ENCODE measurements at regions not wholly inside any gene's neighbourhood (a gene's known extent, or its start where the extent isn't known, plus 50 kb on each side); places are given as distances from the start of the nearest gene placed in this dataset.

GRCh38 chr5:71886406-71886805 is 167.3 kb downstream of the CARTPT start:
- in situ Hi-C loops (cut with HindIII; ENCODE audit: low pct_unique_long_range_greater_than_20kb, low sequenced_read_pairs), result no loop called here
- DNase-seq (ENCODE audit: low read depth, low spot score), result no peak

- DNase-seq (ENCODE audit: low read depth, low spot score), result peak; percentile 81
- in situ Hi-C loops (cut with HindIII; ENCODE audit: low pct_unique_long_range_greater_than_20kb, low sequenced_read_pairs), result no loop called here
Measured at GRCh38 chr5:71887680-71888079, 168.6 kb downstream of the CARTPT start.

- no peak for DNase-seq (ENCODE audit: low read depth, low spot score)
- in situ Hi-C loops (cut with HindIII; ENCODE audit: low pct_unique_long_range_greater_than_20kb, low sequenced_read_pairs), result no loop called here
Measured at GRCh38 chr5:71891406-71891805, 172.3 kb downstream of the CARTPT start.

- peak; percentile 2 for DNase-seq (ENCODE audit: low read depth, low spot score)
- in situ Hi-C loops (cut with HindIII; ENCODE audit: low pct_unique_long_range_greater_than_20kb, low sequenced_read_pairs), result no loop called here
Measured at GRCh38 chr5:71891856-71892255, 172.8 kb downstream of the CARTPT start.

GRCh38 chr5:71892641-71893365 is 173.7 kb downstream of the CARTPT start:
- no peak for DNase-seq (ENCODE audit: low read depth, low spot score)
- in situ Hi-C loops (cut with HindIII; ENCODE audit: low pct_unique_long_range_greater_than_20kb, low sequenced_read_pairs), result no loop called here

GRCh38 chr5:71893451-71893850 is 174.4 kb downstream of the CARTPT start:
- in situ Hi-C loops (cut with HindIII; ENCODE audit: low pct_unique_long_range_greater_than_20kb, low sequenced_read_pairs), result no loop called here
- DNase-seq (ENCODE audit: low read depth, low spot score), result no peak

- in situ Hi-C loops (cut with HindIII; ENCODE audit: low pct_unique_long_range_greater_than_20kb, low sequenced_read_pairs), result no loop called here
- DNase-seq (ENCODE audit: low read depth, low spot score), result no peak
Measured at GRCh38 chr5:71894091-71894490, 175.0 kb downstream of the CARTPT start.

GRCh38 chr5:71895546-71895945 is 176.5 kb downstream of the CARTPT start:
- DNase-seq (ENCODE audit: low read depth, low spot score), result no peak

GRCh38 chr5:71899865-71900342 is 180.8 kb downstream of the CARTPT start:
- no peak for DNase-seq (ENCODE audit: low read depth, low spot score)
- in situ Hi-C loops (cut with HindIII; ENCODE audit: low pct_unique_long_range_greater_than_20kb, low sequenced_read_pairs), result no loop called here

More at GRCh38 chr5:71895546-71895945, 176.5 kb downstream of the CARTPT start:
- in situ Hi-C loops (cut with HindIII; ENCODE audit: low pct_unique_long_range_greater_than_20kb, low sequenced_read_pairs), result no loop called here

GRCh38 chr5:71903808-71904207 is 184.7 kb downstream of the CARTPT start:
- DNase-seq (ENCODE audit: low read depth, low spot score), result no peak
- in situ Hi-C loops (cut with HindIII; ENCODE audit: low pct_unique_long_range_greater_than_20kb, low sequenced_read_pairs), result no loop called here

- no peak for DNase-seq (ENCODE audit: low read depth, low spot score)
- in situ Hi-C loops (cut with HindIII; ENCODE audit: low pct_unique_long_range_greater_than_20kb, low sequenced_read_pairs), result no loop called here
Measured at GRCh38 chr5:71904852-71905251, 185.8 kb downstream of the CARTPT start.

GRCh38 chr5:71905834-71906711 is 187.0 kb downstream of the CARTPT start:
- in situ Hi-C loops (cut with HindIII; ENCODE audit: low pct_unique_long_range_greater_than_20kb, low sequenced_read_pairs), result no loop called here
- DNase-seq (ENCODE audit: low read depth, low spot score), result no peak

- in situ Hi-C loops (cut with HindIII; ENCODE audit: low pct_unique_long_range_greater_than_20kb, low sequenced_read_pairs), result no loop called here
- DNase-seq (ENCODE audit: low read depth, low spot score), result no peak
Measured at GRCh38 chr5:71907001-71907588, 188.0 kb downstream of the CARTPT start.

- DNase-seq (ENCODE audit: low read depth, low spot score), result no peak
- in situ Hi-C loops (cut with HindIII; ENCODE audit: low pct_unique_long_range_greater_than_20kb, low sequenced_read_pairs), result no loop called here
Measured at GRCh38 chr5:71907608-71908145, 188.6 kb downstream of the CARTPT start.

- DNase-seq (ENCODE audit: low read depth, low spot score), result no peak
Measured at GRCh38 chr5:71910741-71911140, 191.7 kb downstream of the CARTPT start.

GRCh38 chr5:71912021-71912420 is 192.9 kb downstream of the CARTPT start:
- no peak for DNase-seq (ENCODE audit: low read depth, low spot score)
- in situ Hi-C loops (cut with HindIII; ENCODE audit: low pct_unique_long_range_greater_than_20kb, low sequenced_read_pairs), result no loop called here

More at GRCh38 chr5:71910741-71911140, 191.7 kb downstream of the CARTPT start:
- in situ Hi-C loops (cut with HindIII; ENCODE audit: low pct_unique_long_range_greater_than_20kb, low sequenced_read_pairs), result no loop called here

GRCh38 chr5:71914281-71914680 is 193.0 kb upstream of the MAP1B start:
- in situ Hi-C loops (cut with HindIII; ENCODE audit: low pct_unique_long_range_greater_than_20kb, low sequenced_read_pairs), result no loop called here
- DNase-seq (ENCODE audit: low read depth, low spot score), result no peak

- peak; percentile 2 for DNase-seq (ENCODE audit: low read depth, low spot score)
- in situ Hi-C loops (cut with HindIII; ENCODE audit: low pct_unique_long_range_greater_than_20kb, low sequenced_read_pairs), result no loop called here
Measured at GRCh38 chr5:71922584-71923106, 184.6 kb upstream of the MAP1B start.

All from SK-MEL-5 (cell line).